GM19043 (cell line): ENCODE measurements at regions not wholly inside any gene's neighbourhood (a gene's known extent, or its start where the extent isn't known, plus 50 kb on each side); places are given as distances from the start of the nearest gene placed in this dataset.
"Not testable (repeated sequence)": the region's sequence is repeated elsewhere in the genome, so short reads cannot be mapped to it uniquely, and the experiment has no call there.

Experiments
- ATAC-seq: cut with Tn5 transposase; IDR thresholded peaks from one replicate; pipeline ENCODE4 v1.9.1; 2021; ENCODE audit warnings: low read depth; ENCODE audit not compliant: unreplicated experiment

GRCh38 chr4:72701987-72702819 lies 133.2 kb upstream of the ADAMTS3 start:
- peak; percentile 56 for ATAC-seq

DNA sequence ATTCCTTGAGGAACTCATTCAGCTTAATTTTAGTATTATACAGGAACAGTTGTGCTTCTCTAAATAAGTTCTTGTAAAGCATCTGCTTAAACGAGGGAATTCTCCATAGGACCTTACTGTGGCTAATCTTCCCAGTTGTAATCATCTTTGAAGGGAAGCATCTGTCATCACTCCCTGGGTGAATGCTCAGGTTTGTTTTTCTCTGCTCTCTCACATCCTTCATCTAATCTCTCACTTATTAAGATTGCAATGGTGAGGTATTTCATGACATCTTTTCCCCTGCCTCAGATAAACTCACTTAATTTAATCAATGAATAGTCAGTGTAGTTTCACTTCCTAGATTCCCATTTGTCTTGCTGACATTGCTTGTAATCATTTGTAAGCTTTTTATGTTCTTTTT lies 121.8 kb upstream of the ADAMTS3 start:
- ATAC-seq, result no peak

GRCh38 chr4:72689923-72690322 lies 120.9 kb upstream of the ADAMTS3 start:
- no peak for ATAC-seq

- not testable (repeated sequence) for ATAC-seq
Measured at GRCh38 chr4:72686390-72686789, 117.4 kb upstream of the ADAMTS3 start.

GRCh38 chr4:72679666-72680065 lies 110.6 kb upstream of the ADAMTS3 start:
- ATAC-seq, result no peak

GRCh38 chr4:72677886-72678285 lies 108.9 kb upstream of the ADAMTS3 start:
- ATAC-seq, result no peak

GRCh38 chr4:72677265-72677664 lies 108.2 kb upstream of the ADAMTS3 start:
- ATAC-seq, result no peak

DNA sequence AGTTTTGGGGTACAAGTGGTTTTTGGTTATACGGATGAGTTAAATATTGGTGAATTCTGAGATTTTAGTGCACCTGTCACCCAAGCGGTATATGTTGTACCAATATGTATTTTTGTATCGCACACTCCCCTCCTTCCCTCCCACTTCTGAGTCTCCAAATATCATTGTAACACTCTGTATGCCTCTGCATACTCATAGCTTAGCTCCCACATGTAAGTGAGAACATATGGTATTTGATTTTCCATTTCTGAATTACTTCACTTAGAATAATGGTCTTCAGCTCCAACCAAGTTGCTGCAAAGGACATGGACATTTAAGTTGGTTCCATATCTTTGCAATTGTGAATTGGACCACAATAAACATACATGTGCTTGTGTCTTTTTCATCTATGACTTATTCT lies 103.0 kb upstream of the ADAMTS3 start:
- ATAC-seq, result no peak

- no peak for ATAC-seq
Measured at GRCh38 chr4:72670521-72670920, 101.5 kb upstream of the ADAMTS3 start.

GRCh38 chr4:72666910-72667309 lies 97.9 kb upstream of the ADAMTS3 start:
- ATAC-seq, result no peak

- ATAC-seq, result no peak
Measured at GRCh38 chr4:72665171-72665968, 96.3 kb upstream of the ADAMTS3 start.

GRCh38 chr4:72663828-72664227 lies 94.8 kb upstream of the ADAMTS3 start:
- ATAC-seq, result no peak

- no peak for ATAC-seq
Measured at GRCh38 chr4:72661830-72662229, 92.8 kb upstream of the ADAMTS3 start.

- ATAC-seq, result no peak
Measured at GRCh38 chr4:72641611-72642010, 72.6 kb upstream of the ADAMTS3 start.

DNA sequence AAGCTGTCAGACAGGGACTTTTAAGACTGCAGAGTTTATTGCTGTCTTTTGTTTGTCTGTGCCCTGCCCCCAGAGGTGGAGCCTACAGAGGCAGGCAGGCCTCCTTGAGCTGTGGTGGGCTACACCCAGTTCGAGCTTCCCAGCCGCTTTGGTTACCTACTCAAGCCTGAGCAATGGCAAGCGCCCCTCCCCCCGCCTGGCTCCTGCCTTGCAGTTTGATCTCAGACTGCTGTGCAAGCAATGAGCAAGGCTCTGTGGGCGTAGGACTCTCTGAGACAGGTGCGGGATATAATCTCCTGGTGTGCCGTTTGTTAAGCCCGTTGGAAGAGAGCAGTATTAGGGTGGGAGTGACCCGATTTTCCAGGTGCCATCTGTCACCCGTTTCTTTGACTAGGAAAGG lies 67.8 kb upstream of the ADAMTS3 start:
- ATAC-seq, result not testable (repeated sequence)

- not testable (repeated sequence) for ATAC-seq
Measured at GRCh38 chr4:72635931-72636330, 66.9 kb upstream of the ADAMTS3 start.

DNA sequence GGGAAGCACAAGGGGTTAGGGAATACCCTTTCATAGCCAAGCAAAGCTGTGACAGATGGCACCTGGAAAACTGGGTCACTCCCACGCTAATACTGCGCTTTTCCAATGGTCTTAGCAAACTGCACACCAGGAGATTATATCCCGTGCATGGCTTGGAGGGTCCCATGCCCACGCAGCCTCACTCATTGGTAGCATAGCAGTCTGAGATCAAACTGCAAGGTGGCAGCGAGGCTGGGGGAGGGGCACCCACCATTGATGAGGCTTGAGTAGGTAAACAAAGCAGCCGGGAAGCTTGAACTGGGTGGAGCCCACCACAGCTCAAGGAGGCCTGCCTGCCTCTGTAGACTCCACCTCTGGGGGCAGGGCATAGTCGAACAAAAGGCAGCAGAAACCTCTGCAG lies 63.2 kb upstream of the ADAMTS3 start:
- not testable (repeated sequence) for ATAC-seq

DNA sequence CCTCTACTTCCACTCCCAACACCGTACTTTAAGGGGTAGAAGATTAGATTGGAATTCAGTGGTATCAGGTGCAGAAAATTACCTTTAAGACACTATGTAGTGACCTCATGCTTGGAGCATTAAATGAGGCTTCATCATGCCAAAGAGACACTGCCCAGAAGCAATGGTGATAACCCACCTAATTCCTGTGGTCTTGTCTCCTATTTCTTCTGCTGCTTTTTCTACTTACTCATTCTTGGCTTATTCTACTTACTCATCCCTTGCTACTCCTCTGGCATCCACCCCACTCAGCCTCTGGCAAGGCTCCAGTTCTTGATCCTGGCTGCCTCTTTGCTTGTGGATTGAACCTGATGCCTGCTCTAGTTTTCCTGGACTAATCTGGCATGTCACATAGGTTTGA lies 62.3 kb upstream of the ADAMTS3 start:
- no peak for ATAC-seq

DNA sequence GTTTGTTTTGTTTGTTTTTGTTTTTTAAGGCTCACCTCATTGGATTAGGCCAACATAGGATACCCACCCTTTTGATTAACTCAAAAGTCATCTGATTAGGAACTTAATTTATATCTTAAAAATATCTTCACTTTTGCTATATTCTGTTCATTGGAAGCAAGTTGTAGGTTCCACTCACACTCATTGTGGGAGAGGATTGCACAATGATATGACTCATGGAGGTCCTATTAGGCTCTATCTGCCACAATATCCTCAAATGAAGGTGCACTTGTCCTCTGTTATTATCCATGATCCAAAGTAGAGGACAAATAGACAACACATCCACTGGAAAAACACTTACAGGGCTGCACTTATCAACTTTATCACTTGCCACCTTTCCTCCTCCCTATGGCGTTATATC lies 60.5 kb upstream of the ADAMTS3 start:
- no peak for ATAC-seq

DNA sequence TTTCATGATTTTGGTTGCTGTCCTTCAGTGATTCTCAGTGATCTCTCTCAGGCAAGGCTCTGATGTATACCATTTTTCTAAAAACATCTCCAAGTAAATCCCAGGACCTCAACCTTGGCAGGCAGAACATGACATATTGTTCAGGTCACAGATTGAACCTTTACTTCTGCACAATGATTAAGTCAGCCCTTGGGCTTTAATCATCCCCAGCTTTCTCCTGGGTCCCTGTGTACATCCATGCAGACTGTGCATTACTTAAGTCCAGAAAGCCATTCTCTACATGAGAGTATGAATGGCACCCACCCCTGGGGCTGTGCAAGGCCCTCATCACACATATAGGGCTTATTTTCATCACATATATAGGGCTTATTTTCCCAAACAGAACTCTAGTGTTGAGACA lies 58.7 kb upstream of the ADAMTS3 start:
- ATAC-seq, result no peak
